Stomach (tissue), 8 donors: ENCODE measurements at regions not wholly inside any gene's neighbourhood (a gene's known extent, or its start where the extent isn't known, plus 50 kb on each side); places are given as distances from the start of the nearest gene placed in this dataset.

Experiments
- DNase-seq, 2 donors: peaks; one replicate each; pipeline versions ENCODE4 v3.0.0 to v3.0.0-alpha.2; 2013 to 2019
- H3K27ac ChIP-seq, 5 donors: fragments of 200-600 bp in 4 of 5; sonication (generic) in 4 of 5; one replicate each; pipeline ENCODE4 v1.5.1; 2013 to 2019; ENCODE audit warnings: mild to moderate bottlenecking in 1 of 5, moderate library complexity in 1 of 5
- H3K27me3 ChIP-seq, 3 donors: fragments of 200-600 bp; sonication (generic); one replicate each; pipeline ENCODE4 v1.5.1; 2017 to 2019; ENCODE audit warnings: mixed run types in 1 of 3
- H3K36me3 ChIP-seq, 4 donors: fragments of 200-600 bp; sonication (generic); 1 replicate in 3 of 4; 2 replicates in 1 of 4; pipeline ENCODE4 v1.5.1; 2016 to 2019
- H3K4me1 ChIP-seq, 4 donors: fragments of 200-600 bp; sonication (generic); one replicate each; pipeline ENCODE4 v1.5.1; 2016 to 2019
- H3K4me3 ChIP-seq, 4 donors: fragments of 200-600 bp; sonication (generic) in 3 of 4; one replicate each; pipeline ENCODE4 v1.5.1; 2016 to 2019; ENCODE audit warnings: mild to moderate bottlenecking in 1 of 4
- H3K9me3 ChIP-seq, 4 donors: fragments of 200-600 bp; sonication (generic); one replicate each; pipeline ENCODE4 v1.5.1; 2016 to 2019
- EP300 ChIP-seq: sonication (generic); formaldehyde crosslinking; IDR thresholded peaks from one replicate; pipeline ENCODE4 v1.6.1; 2017; ENCODE audit warnings: antibody characterized with exemption
- POLR2A ChIP-seq, 4 donors: fragments of 450-650 bp; IDR thresholded peaks; one replicate each; pipeline ENCODE4 v1.6.1; 2016; ENCODE audit warnings: antibody characterized with exemption in 4 of 4, control low read depth in 2 of 4, mild to moderate bottlenecking in 1 of 4, moderate library complexity in 1 of 4
- POLR2AphosphoS5 ChIP-seq, 3 donors: sonication (generic); formaldehyde crosslinking; IDR thresholded peaks; one replicate each; pipeline ENCODE4 v1.6.1; 2016; ENCODE audit warnings: antibody characterized with exemption in 3 of 3
- WGBS, 5 donors: extraction: QIAGEN DNeasy Blood & Tissue Kit in 3 of 5; methylation state at CpG; one replicate each; pipeline versions ENCODE4 v1.1.5 to v1.1.7; 2013 to 2018; 5-methylcytosine and 5-hydroxymethylcytosine counted together
- intact Hi-C: fragments of 100-400 bp; cut with DNase I; formaldehyde crosslinking; loops from one replicate; pipeline ENCODE4 v1.15.1; 2023; ENCODE audit warnings: low total_unique reads
- TF ChIP-seq, protein P1 (sequence below), 7 experiments: fragments of 450-650 bp in 4 of 7; fragments of 200-600 bp in 3 of 7; sonication (generic) in 3 of 7; IDR thresholded peaks; one replicate each; pipeline ENCODE4 v1.5.1; 2016 to 2019; ENCODE audit warnings: antibody characterized with exemption in 7 of 7, control low read depth in 2 of 7, mild to moderate bottlenecking in 1 of 7
- donor health status: healthy with polysubstance abuse.
- donor health status: Bipolar disorder and iron deficiency.
- donor health status: healthy.

DNA sequence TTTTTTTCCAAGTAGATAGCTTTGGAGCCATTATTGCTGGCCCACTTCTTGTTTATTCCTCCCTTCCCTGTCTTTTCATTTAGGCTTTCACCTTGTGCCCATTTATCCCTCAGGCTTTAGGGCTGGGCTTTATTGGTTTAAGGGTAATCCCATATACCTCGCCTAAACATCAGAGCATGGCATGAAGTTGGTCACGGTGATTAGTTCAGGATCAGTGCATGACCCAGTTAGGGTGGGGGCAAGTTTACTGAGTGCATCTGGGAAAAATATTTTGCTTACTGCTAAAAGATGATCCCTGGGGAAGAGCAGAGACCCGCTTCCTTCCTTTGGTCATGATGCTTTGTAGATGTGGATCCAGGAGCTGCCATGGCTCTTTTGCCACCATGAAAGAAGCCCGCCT is 153.3 kb upstream of the NECTIN1 start:
- TF ChIP-seq POLR2AphosphoS5 (IDR thresholded peaks at IDR 0.05) (no peak), EP300 (no peak), POLR2A (IDR thresholded peaks at IDR 0.05) (no peak)
- TF ChIP-seq, protein P1, sequence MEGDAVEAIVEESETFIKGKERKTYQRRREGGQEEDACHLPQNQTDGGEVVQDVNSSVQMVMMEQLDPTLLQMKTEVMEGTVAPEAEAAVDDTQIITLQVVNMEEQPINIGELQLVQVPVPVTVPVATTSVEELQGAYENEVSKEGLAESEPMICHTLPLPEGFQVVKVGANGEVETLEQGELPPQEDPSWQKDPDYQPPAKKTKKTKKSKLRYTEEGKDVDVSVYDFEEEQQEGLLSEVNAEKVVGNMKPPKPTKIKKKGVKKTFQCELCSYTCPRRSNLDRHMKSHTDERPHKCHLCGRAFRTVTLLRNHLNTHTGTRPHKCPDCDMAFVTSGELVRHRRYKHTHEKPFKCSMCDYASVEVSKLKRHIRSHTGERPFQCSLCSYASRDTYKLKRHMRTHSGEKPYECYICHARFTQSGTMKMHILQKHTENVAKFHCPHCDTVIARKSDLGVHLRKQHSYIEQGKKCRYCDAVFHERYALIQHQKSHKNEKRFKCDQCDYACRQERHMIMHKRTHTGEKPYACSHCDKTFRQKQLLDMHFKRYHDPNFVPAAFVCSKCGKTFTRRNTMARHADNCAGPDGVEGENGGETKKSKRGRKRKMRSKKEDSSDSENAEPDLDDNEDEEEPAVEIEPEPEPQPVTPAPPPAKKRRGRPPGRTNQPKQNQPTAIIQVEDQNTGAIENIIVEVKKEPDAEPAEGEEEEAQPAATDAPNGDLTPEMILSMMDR (IDR thresholded peaks at IDR 0.05) = no peak
- Histone ChIP-seq H3K9me3 (no peaks in the 10 kb centered on the region), H3K27ac (no peak overlapping the region), H3K27me3 (peaks cover 0 to 9% (median 0%) of the 10 kb centered on the region in 3 donors), H3K36me3 (no peaks in the 10 kb centered on the region), H3K4me3 (no peak overlapping the region), H3K4me1 (peaks cover 0 to 13% (median 6%) of the 10 kb centered on the region in 4 donors)
- intact Hi-C loops = no loop called here
- no peak for DNase-seq
- 87 to 94% (median 91%) methylated on average over 4 of the region's 4 CpGs for WGBS, 5 donors

DNA sequence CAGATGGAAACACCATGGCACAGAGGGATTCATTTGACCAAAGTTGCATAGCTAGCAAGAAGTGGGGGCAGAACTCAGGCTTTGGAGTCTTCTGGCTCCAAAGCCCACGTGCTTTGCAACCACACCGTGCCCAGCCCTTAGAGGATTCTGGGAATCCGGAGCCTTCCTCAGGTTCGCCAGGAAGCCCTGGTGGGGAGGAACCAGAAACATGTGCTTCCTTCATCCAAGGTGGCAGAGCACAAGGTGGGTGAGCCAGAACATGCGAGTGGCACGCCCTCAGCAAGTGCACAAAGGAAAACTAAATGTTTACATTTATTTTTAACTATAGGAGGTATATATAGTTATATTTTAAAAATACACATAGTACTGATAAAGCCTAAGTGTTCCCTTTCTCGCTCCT is 151.9 kb upstream of the NECTIN1 start:
- TF ChIP-seq, protein P1 (IDR thresholded peaks at IDR 0.05) = no peak
- H3K27me3 ChIP-seq = peaks cover 0 to 3% (median 0%) of the 10 kb centered on the region in 3 donors
- H3K9me3 ChIP-seq = no peaks in the 10 kb centered on the region
- intact Hi-C loops = no loop called here
- H3K36me3 ChIP-seq = no peaks in the 10 kb centered on the region
- 22 to 46% (median 27%) methylated on average over 7 of the region's 7 CpGs for WGBS, 5 donors
- peak in 1 of 2 donors; percentile 34 for DNase-seq
- H3K27ac ChIP-seq = peak overlapping the region in 1 of 5 donors; percentile 42
- peaks cover 0 to 13% (median 6%) of the 10 kb centered on the region in 4 donors for H3K4me1 ChIP-seq
- no peak overlapping the region for H3K4me3 ChIP-seq

DNA sequence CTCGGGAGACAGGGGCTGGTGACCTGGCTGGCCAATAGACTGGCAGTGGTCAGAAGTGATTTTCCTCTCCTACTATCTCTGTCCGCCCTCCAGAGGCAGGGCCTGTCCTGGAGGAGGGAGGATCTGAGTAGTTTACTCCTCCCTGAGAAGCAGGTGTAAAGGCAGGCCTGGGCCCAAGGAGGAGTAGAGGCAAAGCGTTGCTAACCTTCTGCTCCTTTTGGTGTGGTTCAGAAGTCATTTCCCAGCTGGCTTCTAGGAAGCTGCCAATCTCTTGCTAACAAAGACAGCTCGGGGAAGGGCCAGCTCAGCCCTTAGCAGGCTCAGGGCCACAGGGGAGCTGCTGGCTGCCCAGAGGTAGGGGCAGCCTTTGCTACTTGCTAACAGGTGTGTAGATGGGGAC is 151.1 kb upstream of the NECTIN1 start:
- peaks cover 0 to 3% (median 0%) of the 10 kb centered on the region in 3 donors for H3K27me3 ChIP-seq
- peak in 1 of 2 donors; percentile 34 for DNase-seq
- WGBS, 5 donors = 23 to 43% (median 41%) methylated on average over 4 of the region's 4 CpGs
- no peak overlapping the region for H3K4me3 ChIP-seq
- intact Hi-C loops = no loop called here
- no peaks in the 10 kb centered on the region for H3K36me3 ChIP-seq
- H3K4me1 ChIP-seq = peaks cover 1 to 13% (median 6%) of the 10 kb centered on the region in 4 donors
- H3K9me3 ChIP-seq = no peaks in the 10 kb centered on the region
- TF ChIP-seq POLR2AphosphoS5 (IDR thresholded peaks at IDR 0.05) (no peak), EP300 (no peak), POLR2A (IDR thresholded peaks at IDR 0.05) (no peak)
- TF ChIP-seq, protein P1 (IDR thresholded peaks at IDR 0.05) = no peak
- H3K27ac ChIP-seq = peak overlapping the region in 2 of 5 donors; percentile 19 to 42

DNA sequence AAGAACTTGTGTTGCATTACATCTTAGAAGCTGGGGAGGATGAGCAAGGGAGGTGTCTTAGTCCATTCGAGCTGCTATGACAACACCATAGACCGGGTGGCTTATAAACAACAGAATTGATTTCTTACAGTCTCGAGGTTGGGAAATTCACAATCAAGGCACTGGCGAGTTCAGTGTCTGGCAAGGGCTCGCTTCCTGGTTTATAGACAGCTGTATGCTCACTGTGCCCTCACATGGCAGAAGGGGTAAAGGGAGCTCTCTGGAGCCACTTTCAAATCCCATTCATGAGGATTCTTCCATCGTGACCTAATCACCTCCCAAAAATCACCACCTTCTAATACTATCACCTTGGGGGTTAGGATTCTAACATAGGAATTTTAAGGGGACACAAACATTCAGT is 150.0 kb upstream of the NECTIN1 start:
- no peak overlapping the region for H3K27ac ChIP-seq
- no peaks in the 10 kb centered on the region for H3K36me3 ChIP-seq
- no peaks in the 10 kb centered on the region for H3K9me3 ChIP-seq
- no peak for TF ChIP-seq POLR2AphosphoS5 (IDR thresholded peaks at IDR 0.05)
- no peak for TF ChIP-seq EP300
- TF ChIP-seq, protein P1 (IDR thresholded peaks at IDR 0.05) = no peak
- TF ChIP-seq POLR2A (IDR thresholded peaks at IDR 0.05) = no peak
- intact Hi-C loops = no loop called here
- peaks cover 0 to 12% (median 0%) of the 10 kb centered on the region in 3 donors for H3K27me3 ChIP-seq
- peaks cover 5 to 13% (median 7%) of the 10 kb centered on the region in 4 donors for H3K4me1 ChIP-seq
- no peak for DNase-seq
- no peak overlapping the region for H3K4me3 ChIP-seq
- WGBS, 5 donors = 67 to 82% (median 82%) methylated on average over 5 to 6 of the region's 6 CpGs
